ENCODE measurements at regions not wholly inside any gene's neighbourhood (a gene's known extent, or its start where the extent isn't known, plus 50 kb on each side); places are given as distances from the start of the nearest gene placed in this dataset.

DNA sequence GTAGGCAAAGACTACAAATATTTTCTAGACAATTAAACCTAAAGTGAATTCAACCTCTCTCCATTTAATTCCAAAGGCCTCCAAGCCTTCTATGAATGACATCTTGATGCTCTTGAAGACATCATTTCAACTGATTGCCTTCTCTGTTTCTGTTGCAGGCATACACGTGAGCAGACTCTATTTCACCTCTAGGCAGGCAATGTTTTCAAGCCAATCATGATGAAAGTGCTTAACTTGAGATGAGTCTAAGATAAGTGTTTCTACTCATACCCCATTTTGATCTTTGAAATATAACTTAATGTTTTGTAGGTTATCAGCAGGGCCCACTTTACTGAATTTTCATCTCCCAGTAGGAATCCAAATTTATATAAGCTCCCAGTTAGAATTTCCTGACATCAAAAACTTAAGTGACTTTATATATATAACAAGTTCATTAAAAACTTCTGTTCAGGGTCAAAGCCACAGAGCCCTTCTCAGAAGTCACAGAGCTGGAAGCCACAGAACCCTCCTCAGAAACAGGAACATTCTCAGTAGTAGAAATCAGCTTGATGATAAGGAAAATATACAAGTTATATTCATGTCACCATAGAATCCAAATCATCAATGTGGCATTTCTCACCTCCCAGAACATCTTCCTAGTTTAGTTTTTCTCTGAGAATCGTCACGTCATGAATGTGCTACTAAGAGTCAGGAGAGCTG, 108.5 kb downstream of the PHLDA1 start:
- intact Hi-C loops (cut with DNase I), result no loop called here
- Histone ChIP-seq H3K9me3 (no peaks in the 10 kb centered on the region), H3K4me1 (replicated peaks) (no peaks in the 10 kb centered on the region), H3K27me3 (replicated peaks; ENCODE audit: insufficient read depth) (no peaks in the 10 kb centered on the region), H3K4me3 (no peak overlapping the region), H3K36me3 (no peaks in the 10 kb centered on the region), H3K27ac (no peak overlapping the region)
- TF ChIP-seq POLR2AphosphoS5 (IDR thresholded peaks at IDR 0.05) (no peak), POLR2A (IDR thresholded peaks at IDR 0.05) (no peak)
- TF ChIP-seq, protein P1, sequence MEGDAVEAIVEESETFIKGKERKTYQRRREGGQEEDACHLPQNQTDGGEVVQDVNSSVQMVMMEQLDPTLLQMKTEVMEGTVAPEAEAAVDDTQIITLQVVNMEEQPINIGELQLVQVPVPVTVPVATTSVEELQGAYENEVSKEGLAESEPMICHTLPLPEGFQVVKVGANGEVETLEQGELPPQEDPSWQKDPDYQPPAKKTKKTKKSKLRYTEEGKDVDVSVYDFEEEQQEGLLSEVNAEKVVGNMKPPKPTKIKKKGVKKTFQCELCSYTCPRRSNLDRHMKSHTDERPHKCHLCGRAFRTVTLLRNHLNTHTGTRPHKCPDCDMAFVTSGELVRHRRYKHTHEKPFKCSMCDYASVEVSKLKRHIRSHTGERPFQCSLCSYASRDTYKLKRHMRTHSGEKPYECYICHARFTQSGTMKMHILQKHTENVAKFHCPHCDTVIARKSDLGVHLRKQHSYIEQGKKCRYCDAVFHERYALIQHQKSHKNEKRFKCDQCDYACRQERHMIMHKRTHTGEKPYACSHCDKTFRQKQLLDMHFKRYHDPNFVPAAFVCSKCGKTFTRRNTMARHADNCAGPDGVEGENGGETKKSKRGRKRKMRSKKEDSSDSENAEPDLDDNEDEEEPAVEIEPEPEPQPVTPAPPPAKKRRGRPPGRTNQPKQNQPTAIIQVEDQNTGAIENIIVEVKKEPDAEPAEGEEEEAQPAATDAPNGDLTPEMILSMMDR (IDR thresholded peaks at IDR 0.05), result no peak
- WGBS, result 89% methylated on average over 3 of the region's 3 CpGs
- DNase-seq (ENCODE audit: low spot score), result no peak

DNA sequence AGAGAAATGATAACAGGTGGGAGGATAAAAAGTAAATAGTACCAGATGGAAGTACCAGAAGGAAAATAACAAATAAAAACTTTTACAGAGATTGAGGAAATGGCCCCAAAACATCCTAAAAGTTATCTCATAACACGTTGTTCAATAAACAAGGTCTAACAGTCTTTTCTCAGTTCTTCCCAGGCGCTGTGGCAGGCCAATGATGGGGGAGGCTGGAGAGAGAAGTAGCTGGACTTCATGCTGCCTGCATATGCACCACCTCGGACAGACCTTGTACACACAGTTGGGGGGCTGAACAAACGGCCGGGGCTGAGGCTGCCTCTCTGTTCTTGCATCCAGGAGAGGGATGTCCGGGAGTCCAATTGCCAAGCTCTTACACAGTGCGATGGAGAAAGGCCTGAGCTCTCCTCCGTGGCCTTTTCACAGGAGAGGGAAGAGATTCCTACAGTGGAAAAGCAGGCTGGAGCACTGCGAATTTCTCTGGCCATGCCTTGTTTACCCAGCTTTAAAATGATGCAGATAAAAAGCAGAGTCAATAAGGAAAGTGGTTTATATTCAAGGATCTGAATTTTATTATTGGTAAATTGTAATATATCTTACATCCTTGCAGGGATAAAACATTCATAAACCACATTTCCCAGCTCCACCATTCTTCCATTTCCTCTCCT, 109.8 kb downstream of the PHLDA1 start:
- Histone ChIP-seq H3K4me1 (replicated peaks) (no peaks in the 10 kb centered on the region), H3K36me3 (no peaks in the 10 kb centered on the region), H3K9me3 (no peaks in the 10 kb centered on the region), H3K27me3 (replicated peaks; ENCODE audit: insufficient read depth) (no peaks in the 10 kb centered on the region), H3K4me3 (no peak overlapping the region), H3K27ac (no peak overlapping the region)
- TF ChIP-seq, protein P1 (IDR thresholded peaks at IDR 0.05), result no peak
- TF ChIP-seq POLR2AphosphoS5 (IDR thresholded peaks at IDR 0.05), result peak; percentile 75
- no peak for TF ChIP-seq POLR2A (IDR thresholded peaks at IDR 0.05)
- intact Hi-C loops (cut with DNase I), result no loop called here
- peak; percentile 34 for DNase-seq (ENCODE audit: low spot score)
- 32% methylated on average over 9 of the region's 9 CpGs for WGBS

DNA sequence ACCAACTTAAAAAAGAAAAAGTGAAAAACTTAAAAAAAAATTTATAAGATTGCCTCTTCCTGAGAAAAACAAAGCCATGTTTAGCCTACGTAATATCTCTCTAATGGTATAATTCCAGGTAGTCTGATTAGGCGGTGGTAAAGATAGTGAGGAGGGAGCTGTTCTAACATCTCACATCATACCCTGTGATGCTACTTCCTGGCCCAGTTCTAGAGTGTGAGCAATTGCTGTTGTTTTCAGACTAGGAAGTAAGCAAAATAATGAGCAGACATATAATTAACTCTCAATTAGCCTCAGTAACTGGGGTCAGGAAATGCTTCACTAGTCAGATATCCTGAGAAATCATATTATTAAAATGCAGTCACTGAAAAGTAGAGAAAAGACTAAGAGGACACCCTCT, 113.9 kb downstream of the PHLDA1 start:
- 97% methylated on average over 2 of the region's 2 CpGs for WGBS
- intact Hi-C loops (cut with DNase I), result no loop called here
- H3K27ac ChIP-seq, result no peak overlapping the region
- TF ChIP-seq, protein P1 (IDR thresholded peaks at IDR 0.05), result no peak
- TF ChIP-seq POLR2A (IDR thresholded peaks at IDR 0.05) (no peak), POLR2AphosphoS5 (IDR thresholded peaks at IDR 0.05) (no peak)
- DNase-seq (ENCODE audit: low spot score), result no peak
- no peak overlapping the region for H3K4me3 ChIP-seq
- H3K9me3 ChIP-seq, result no peaks in the 10 kb centered on the region
- no peaks in the 10 kb centered on the region for H3K36me3 ChIP-seq
- no peaks in the 10 kb centered on the region for H3K4me1 ChIP-seq (replicated peaks)
- no peaks in the 10 kb centered on the region for H3K27me3 ChIP-seq (replicated peaks; ENCODE audit: insufficient read depth)

DNA sequence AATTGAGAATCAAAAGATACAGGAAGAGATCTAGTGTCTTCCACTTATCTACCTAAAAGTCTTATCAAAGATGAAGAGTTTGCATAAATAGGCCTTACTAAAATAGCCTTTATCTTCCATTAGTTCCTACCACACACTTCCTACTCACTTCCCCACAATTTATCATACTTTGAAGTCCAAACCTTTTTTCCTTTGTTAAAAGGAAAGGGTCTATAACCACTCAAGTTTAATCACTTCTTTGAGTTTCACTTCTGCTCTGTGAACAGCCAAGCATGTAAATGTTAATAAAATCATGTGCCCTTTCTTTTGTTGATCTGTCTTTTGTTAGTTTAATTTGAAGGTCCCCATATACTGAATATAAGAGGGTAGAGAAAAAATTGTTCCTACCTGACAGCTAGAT, 114.5 kb downstream of the PHLDA1 start:
- no peak for DNase-seq (ENCODE audit: low spot score)
- H3K4me1 ChIP-seq (replicated peaks), result no peaks in the 10 kb centered on the region
- H3K36me3 ChIP-seq, result no peaks in the 10 kb centered on the region
- TF ChIP-seq POLR2AphosphoS5 (IDR thresholded peaks at IDR 0.05) (no peak), POLR2A (IDR thresholded peaks at IDR 0.05) (no peak)
- TF ChIP-seq, protein P1 (IDR thresholded peaks at IDR 0.05), result no peak
- no peaks in the 10 kb centered on the region for H3K27me3 ChIP-seq (replicated peaks; ENCODE audit: insufficient read depth)
- intact Hi-C loops (cut with DNase I), result no loop called here
- no peaks in the 10 kb centered on the region for H3K9me3 ChIP-seq
- H3K4me3 ChIP-seq, result no peak overlapping the region
- no peak overlapping the region for H3K27ac ChIP-seq

Data from prostate gland (tissue), 2 donors.